HG02571 (cell line): ENCODE measurements at regions not wholly inside any gene's neighbourhood (a gene's known extent, or its start where the extent isn't known, plus 50 kb on each side); places are given as distances from the start of the nearest gene placed in this dataset.
"Not testable (repeated sequence)": the region's sequence is repeated elsewhere in the genome, so short reads cannot be mapped to it uniquely, and the experiment has no call there.

Experiments
- ATAC-seq: cut with Tn5 transposase; IDR thresholded peaks from one replicate; pipeline ENCODE4 v1.9.1; 2021; ENCODE audit warnings: mild to moderate bottlenecking, moderate library complexity; ENCODE audit not compliant: unreplicated experiment

- ATAC-seq: no peak
Observed at GRCh38 chr4:159410076-159410777, 307.3 kb downstream of the RAPGEF2 start.

GRCh38 chr4:159410891-159411290, 308.0 kb downstream of the RAPGEF2 start:
- no peak for ATAC-seq

GRCh38 chr4:159413306-159413943, 310.5 kb downstream of the RAPGEF2 start:
- no peak for ATAC-seq

GRCh38 chr4:159414305-159414704, 311.4 kb downstream of the RAPGEF2 start:
- ATAC-seq: no peak

- ATAC-seq: no peak
Observed at GRCh38 chr4:159416073-159416472, 313.2 kb downstream of the RAPGEF2 start.

- ATAC-seq: no peak
Observed at GRCh38 chr4:159416996-159417395, 314.1 kb downstream of the RAPGEF2 start.

- no peak for ATAC-seq
Observed at GRCh38 chr4:159420162-159421057, 317.5 kb downstream of the RAPGEF2 start.

- not testable (repeated sequence) for ATAC-seq
Observed at GRCh38 chr4:159421058-159421419, 318.2 kb downstream of the RAPGEF2 start.

- no peak for ATAC-seq
Observed at GRCh38 chr4:159422019-159422418, 319.1 kb downstream of the RAPGEF2 start.

- ATAC-seq: no peak
Observed at GRCh38 chr4:159422626-159423025, 319.7 kb downstream of the RAPGEF2 start.

- ATAC-seq: no peak
Observed at GRCh38 chr4:159425737-159426305, 322.9 kb downstream of the RAPGEF2 start.

GRCh38 chr4:159428293-159428692, 325.4 kb downstream of the RAPGEF2 start:
- no peak for ATAC-seq

- no peak for ATAC-seq
Observed at GRCh38 chr4:159428975-159429692, 326.3 kb downstream of the RAPGEF2 start.

GRCh38 chr4:159429693-159430035, 326.8 kb downstream of the RAPGEF2 start:
- no peak for ATAC-seq

GRCh38 chr4:159430896-159431295, 328.0 kb downstream of the RAPGEF2 start:
- no peak for ATAC-seq

- ATAC-seq: no peak
Observed at GRCh38 chr4:159432436-159432835, 329.6 kb downstream of the RAPGEF2 start.

- ATAC-seq: no peak
Observed at GRCh38 chr4:159433337-159433736, 330.5 kb downstream of the RAPGEF2 start.

GRCh38 chr4:159434114-159434870, 331.4 kb downstream of the RAPGEF2 start:
- ATAC-seq: no peak

GRCh38 chr4:159434871-159435241, 332.0 kb downstream of the RAPGEF2 start:
- no peak for ATAC-seq

- ATAC-seq: no peak
Observed at GRCh38 chr4:159435561-159436023, 332.7 kb downstream of the RAPGEF2 start.
